ENCODE measurements at regions not wholly inside any gene's neighbourhood (a gene's known extent, or its start where the extent isn't known, plus 50 kb on each side); places are given as distances from the start of the nearest gene placed in this dataset.

DNA sequence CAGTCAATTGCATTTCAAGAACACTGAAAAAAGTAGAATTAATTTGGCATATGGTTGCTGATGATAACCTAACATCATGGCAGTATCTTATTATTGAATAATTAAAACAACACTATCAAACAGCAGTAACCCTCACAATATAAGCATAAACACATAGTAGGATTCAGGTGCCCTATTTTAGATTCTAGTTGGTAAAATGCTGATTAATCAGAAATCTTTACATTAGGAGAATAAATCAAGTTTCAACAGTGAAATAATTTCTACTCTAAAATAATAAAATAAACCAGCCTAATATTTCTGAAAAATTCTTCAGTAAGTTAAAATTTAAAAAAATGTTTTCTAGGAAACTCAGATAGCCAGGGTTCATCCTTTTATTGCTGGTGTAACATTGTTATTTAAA lies 76.4 kb upstream of the NUDT12 start:
- no peak for DNase-seq (ENCODE audit: low read depth in 4 of 4, low spot score in 3 of 4)

DNA sequence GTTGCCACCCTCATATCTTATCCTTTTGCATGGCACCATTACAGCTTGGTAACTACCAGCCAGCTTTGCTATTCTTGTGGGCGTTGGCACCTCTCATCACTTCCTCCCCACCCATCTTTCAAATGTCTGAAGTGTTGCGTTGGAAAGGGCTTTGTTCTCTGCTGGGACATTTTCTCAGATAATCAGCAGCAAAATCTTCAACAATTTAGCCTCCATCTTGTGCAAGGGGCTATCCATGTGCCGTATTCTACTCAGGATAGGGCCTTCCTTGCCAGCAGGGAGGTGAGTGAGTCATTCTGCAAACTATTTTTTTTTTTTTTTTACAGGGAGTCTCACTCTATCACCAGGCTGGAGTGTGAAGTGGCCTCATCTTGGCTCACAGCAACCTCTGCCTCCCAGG lies 62.1 kb upstream of the NUDT12 start:
- DNase-seq (ENCODE audit: low read depth in 4 of 4, low spot score in 3 of 4) = no peak

DNA sequence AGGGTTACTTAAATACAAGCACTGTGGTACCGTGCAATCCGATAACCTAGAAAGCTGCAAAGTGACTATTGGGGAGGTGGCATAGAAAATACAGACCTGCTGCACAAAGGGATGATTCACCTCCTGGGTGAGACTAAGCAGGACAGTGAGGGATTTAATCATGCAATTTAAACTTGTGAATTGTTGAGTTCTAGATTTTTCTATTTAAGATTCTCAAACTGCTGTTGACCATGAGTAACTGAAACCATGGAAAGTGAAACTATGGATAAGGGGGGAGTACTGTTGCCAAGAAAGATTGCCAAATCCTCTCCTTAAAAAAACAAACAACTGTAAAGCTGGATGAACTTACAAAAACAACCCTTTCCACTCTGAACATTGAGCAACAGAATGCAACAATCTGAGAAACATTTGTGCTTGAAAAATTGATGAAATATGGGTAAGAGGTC lies 61.5 kb upstream of the NUDT12 start:
- DNase-seq (ENCODE audit: low read depth in 4 of 4, low spot score in 3 of 4) = no peak

DNA sequence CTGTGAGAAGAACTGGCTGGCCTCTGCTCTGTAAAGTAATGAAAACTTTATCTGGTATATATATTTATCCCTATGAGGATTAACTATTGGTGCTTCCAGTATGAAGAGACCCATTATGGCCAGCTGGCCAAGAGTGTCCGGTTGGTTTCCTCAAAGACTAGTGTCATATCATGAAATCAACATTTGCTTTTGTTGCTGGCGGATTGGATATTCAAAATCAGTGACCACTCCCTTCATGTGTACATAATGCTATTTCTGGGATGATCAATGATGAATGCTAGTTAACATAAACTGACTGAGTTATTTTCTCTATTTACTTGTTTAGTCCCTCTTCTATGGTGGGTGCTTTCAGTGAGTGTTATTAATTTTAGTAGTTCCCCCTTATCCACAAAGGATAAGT lies 60.8 kb upstream of the NUDT12 start:
- DNase-seq (ENCODE audit: low read depth in 4 of 4, low spot score in 3 of 4) = no peak

DNA sequence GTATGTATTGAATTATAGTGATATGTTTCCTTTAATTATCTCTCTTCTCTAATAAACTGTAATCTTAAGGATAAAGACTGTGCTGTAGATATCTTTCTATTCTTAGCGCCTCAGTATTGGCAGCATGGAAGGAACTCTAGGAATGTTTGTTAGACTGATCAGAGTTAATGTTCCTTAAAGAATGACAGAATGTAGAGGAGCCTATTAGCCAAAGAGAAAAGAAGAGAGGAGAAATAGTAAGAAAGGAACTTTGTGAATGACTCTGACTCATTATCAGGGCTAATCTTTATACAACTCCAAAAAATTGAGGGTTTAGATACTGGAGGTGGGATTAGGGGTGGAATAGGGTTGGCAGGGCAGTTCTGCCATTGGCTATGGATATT lies 59.0 kb upstream of the NUDT12 start:
- no peak for DNase-seq (ENCODE audit: low read depth in 4 of 4, low spot score in 3 of 4)

DNA sequence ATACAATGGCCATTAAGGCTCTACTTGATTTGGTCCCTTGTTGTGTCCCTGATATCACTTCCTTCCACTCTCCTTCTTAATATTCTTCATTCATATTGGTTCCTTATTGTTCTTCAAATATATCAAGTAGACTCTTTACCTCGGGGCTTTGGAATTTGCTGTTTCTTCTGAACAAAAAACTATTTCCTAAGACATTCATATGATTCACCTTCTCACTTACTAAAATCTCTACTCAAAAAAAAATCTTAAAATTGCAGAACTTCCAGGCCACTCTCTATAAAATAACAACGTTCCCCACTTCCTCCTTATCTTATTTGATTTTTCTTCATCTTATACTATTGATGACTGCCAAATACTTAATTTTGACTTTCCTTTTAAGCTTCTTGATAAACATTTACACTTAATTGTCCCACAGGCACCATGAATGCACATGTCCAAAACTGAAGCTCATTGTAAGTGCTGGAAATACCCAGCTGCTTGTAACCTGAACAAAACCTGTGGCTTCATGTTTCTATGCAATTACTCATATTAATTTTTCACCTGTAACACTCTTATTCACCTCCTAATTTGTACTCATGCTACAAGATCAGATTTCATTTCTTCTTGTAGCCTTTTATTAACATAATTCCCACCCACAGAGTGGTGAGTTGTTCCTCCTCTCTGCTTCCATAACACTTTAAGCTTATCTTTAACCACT lies 58.4 kb upstream of the NUDT12 start:
- no peak for DNase-seq (ENCODE audit: low read depth in 4 of 4, low spot score in 3 of 4)

DNA sequence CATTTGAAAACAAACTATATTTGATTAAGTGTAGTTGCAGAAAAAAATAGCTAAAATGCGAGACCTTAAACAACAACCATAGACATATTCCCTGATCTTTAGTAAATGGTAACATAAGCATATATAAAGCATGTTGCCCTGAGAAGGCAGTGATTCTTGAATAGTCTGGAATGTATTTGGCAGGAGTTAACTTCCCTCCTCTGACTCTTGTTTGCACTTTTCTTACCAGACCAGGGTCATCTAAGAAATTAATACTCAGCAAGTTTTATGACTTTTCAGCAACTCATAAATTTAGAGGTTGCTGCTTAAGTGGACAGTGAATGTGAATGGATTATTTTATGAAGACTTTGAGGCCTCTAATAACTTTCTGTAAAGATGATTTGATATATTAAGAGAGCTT lies 55.3 kb upstream of the NUDT12 start:
- no peak for DNase-seq (ENCODE audit: low read depth in 4 of 4, low spot score in 3 of 4)

DNA sequence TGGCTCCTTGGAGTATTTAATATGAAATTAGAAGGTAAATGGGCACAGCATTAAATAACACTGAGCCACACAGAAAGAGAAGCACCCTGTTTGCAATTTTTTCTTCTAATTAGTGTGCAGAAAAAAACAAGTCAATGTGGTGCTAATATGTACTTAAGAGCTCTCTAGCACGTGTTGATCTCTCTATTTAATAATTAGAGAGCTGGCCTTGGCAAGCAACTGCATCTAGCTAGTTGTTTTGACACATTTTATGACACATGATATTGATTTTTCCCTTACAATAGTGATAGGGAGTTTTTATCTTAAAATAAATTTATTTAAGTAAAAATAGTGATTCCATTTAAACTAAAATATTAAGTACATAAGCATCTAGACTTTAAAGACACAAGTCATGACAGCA lies 54.5 kb upstream of the NUDT12 start:
- no peak for DNase-seq (ENCODE audit: low read depth in 4 of 4, low spot score in 3 of 4)

DNA sequence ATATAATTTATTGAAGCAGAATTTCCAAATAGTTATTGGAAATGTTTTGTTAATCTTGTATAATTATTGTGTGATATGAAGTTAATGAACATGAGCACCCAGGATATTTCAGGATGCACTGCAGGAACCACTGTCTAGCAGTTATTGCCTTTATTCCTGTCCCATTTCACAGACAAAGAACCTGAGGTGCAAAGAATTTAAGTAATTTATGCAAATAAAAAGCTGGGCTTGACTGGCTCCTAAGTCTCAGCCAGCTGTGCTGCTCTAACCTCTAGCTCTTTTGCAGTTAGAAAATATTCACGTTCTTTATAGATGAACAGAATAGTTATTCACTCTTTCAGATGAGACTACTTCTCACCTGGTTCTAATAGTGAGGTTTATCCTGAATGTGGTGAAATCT lies 50.0 kb upstream of the NUDT12 start:
- no peak for DNase-seq (ENCODE audit: low read depth in 4 of 4, low spot score in 3 of 4)

Data from left renal pelvis (tissue), 4 donors.